Liver (tissue), 8 donors: ENCODE measurements at regions not wholly inside any gene's neighbourhood (a gene's known extent, or its start where the extent isn't known, plus 50 kb on each side); places are given as distances from the start of the nearest gene placed in this dataset.

Source experiments
- DNase-seq: peaks from one replicate; pipeline ENCODE4 v3.0.0-alpha.2; 2017; ENCODE audit warnings: low spot score
- H3K27ac ChIP-seq, 2 donors: one replicate each; pipeline ENCODE4 v1.7.0; 2013; ENCODE audit warnings: inconsistent platforms in 2 of 2, low read length in 2 of 2, control low read depth in 1 of 2, low read depth in 1 of 2, mild to moderate bottlenecking in 1 of 2
- H3K27me3 ChIP-seq, 4 donors: one replicate each; pipeline versions ENCODE4 v1.6.1 to v1.7.0; 2013; ENCODE audit warnings: low read length in 3 of 4, inconsistent platforms in 1 of 4, mild to moderate bottlenecking in 1 of 4, moderate library complexity in 1 of 4; ENCODE audit not compliant: control insufficient read depth in 4 of 4, insufficient read depth in 4 of 4
- H3K36me3 ChIP-seq, 4 donors: one replicate each; pipeline versions ENCODE4 v1.6.1 to v1.7.0; 2013; ENCODE audit warnings: low read length in 3 of 4, mild to moderate bottlenecking in 3 of 4, low read depth in 1 of 4, moderate library complexity in 1 of 4; ENCODE audit not compliant: control insufficient read depth in 4 of 4, insufficient read depth in 3 of 4
- H3K4me1 ChIP-seq, 4 donors: one replicate each; pipeline versions ENCODE4 v1.6.1 to v1.7.0; 2013; ENCODE audit warnings: low read length in 3 of 4, mild to moderate bottlenecking in 3 of 4, moderate library complexity in 1 of 4; ENCODE audit not compliant: control insufficient read depth in 4 of 4, insufficient read depth in 4 of 4
- H3K4me3 ChIP-seq, 3 donors: one replicate each; pipeline versions ENCODE4 v1.6.1 to v1.7.0; 2013; ENCODE audit warnings: low read length in 3 of 3, control low read depth in 1 of 3, low read depth in 1 of 3, mild to moderate bottlenecking in 1 of 3
- H3K9ac ChIP-seq, 2 donors: one replicate each; pipeline ENCODE4 v1.7.0; 2013; ENCODE audit warnings: low read length in 2 of 2, mild to moderate bottlenecking in 2 of 2, moderate library complexity in 2 of 2, control low read depth in 1 of 2, low read depth in 1 of 2
- H3K9me3 ChIP-seq, 4 donors: one replicate each; pipeline versions ENCODE4 v1.6.1 to v1.7.0; 2013; ENCODE audit warnings: low read length in 3 of 4; ENCODE audit not compliant: control insufficient read depth in 4 of 4
- HNF4A ChIP-seq, 2 donors: conservative IDR thresholded peaks; 2 replicates each; pipeline ENCODE4 v1.6.1; 2016; ENCODE audit warnings: antibody characterized with exemption in 2 of 2, mild to moderate bottlenecking in 2 of 2
- HNF4G ChIP-seq: IDR thresholded peaks from 2 replicates; pipeline ENCODE4 v1.6.1; 2016; ENCODE audit warnings: antibody characterized with exemption
- RAD21 ChIP-seq, 2 donors: IDR thresholded peaks; 2 replicates each; pipeline ENCODE4 v1.6.1; 2016; ENCODE audit warnings: antibody characterized with exemption in 2 of 2, mild to moderate bottlenecking in 2 of 2
- REST ChIP-seq: IDR thresholded peaks from 2 replicates; pipeline ENCODE4 v1.6.1; 2016; ENCODE audit warnings: antibody characterized with exemption, mild to moderate bottlenecking
- RXRA ChIP-seq, 2 donors: IDR thresholded peaks; 2 replicates each; pipeline ENCODE4 v1.6.1; 2017 to 2018; ENCODE audit warnings: antibody characterized with exemption in 2 of 2, mild to moderate bottlenecking in 1 of 2
- SP1 ChIP-seq: IDR thresholded peaks from 2 replicates; pipeline ENCODE4 v1.6.1; 2018; ENCODE audit warnings: antibody characterized with exemption, mild to moderate bottlenecking
- TAF1 ChIP-seq: conservative IDR thresholded peaks from 2 replicates; pipeline ENCODE4 v1.6.1; 2016; ENCODE audit warnings: antibody characterized with exemption, mild to moderate bottlenecking
- YY1 ChIP-seq: IDR thresholded peaks from 2 replicates; pipeline ENCODE4 v1.6.1; 2016; ENCODE audit warnings: antibody characterized with exemption, mild to moderate bottlenecking
- ZBTB33 ChIP-seq: IDR thresholded peaks from 2 replicates; pipeline ENCODE4 v1.6.1; 2016; ENCODE audit warnings: antibody characterized with exemption
- WGBS: extraction: QIAGEN DNeasy Blood & Tissue Kit; methylation state at CpG from one replicate; pipeline ENCODE4 v1.1.7; 2013; 5-methylcytosine and 5-hydroxymethylcytosine counted together
- TF ChIP-seq, protein P1 (sequence below): IDR thresholded peaks from 2 replicates; pipeline ENCODE4 v1.6.1; 2016; ENCODE audit warnings: antibody characterized with exemption
- TF ChIP-seq, protein P2 (sequence below): fragments of 150-350 bp; IDR thresholded peaks from 2 replicates; pipeline ENCODE4 v1.5.1; 2017; ENCODE audit warnings: improper control_type of control experiment, low read depth, low read length; ENCODE audit not compliant: missing input control
- donor health status: healthy.
- donor health status: healthy.
- donor health status: healthy.
- donor health status: healthy.
- donor health status: healthy.

DNA sequence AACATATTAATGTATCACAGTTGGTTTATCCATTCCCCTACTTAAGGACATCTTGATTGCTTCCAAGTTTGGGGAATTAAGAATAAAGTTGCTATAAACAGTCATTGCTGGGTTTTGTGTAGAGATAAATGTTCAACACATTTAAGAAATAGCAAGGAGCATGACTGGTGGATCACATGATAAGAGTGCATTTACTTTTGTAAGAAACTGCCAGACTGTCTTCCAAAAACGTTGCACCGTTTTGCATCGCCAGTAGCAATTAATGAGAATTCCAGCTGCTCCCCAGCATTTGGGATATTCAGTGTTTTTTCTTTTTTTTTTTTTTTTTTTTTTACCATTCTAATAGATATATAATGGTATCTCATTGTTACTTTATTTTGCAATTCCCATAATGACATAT is 695.7 kb upstream of the GJE1 start (continued):
- TF ChIP-seq ZBTB33 (no peak), TAF1 (no peak)
- TF ChIP-seq, protein P1, sequence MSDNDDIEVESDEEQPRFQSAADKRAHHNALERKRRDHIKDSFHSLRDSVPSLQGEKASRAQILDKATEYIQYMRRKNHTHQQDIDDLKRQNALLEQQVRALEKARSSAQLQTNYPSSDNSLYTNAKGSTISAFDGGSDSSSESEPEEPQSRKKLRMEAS: no peak

DNA sequence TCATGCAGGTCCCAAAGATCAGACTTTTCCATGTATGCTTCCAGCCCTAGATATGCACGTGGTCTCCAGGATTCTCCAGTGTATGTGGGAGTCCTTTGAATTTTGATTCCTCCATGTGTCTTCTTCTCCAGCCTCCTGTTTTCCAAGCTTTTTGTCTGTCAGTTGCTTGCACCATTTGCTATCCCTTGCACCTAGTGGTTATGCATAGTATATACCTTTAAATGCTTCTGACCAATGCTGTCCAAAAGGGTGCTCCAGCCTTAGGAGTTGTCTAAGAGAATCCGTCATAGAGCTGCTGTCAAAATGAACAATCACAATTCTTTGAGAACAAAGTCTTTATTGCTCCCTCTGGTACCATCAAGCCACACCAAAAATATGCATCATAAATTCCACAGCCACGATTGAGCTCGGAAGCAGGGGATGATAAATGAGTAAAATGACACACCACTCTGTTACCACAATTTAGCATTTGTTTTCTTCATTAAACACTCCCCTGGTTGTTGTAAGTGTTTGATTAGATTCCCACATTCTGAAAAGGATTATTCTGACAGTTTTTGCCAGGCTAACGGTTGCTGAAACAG is 706.2 kb upstream of the GJE1 start:
- TF ChIP-seq SP1 (no peak), HNF4G (no peak), ZBTB33 (no peak), REST (no peak), RAD21 (IDR thresholded peaks at IDR 0.05) (no peak), TAF1 (no peak), HNF4A (conservative IDR thresholded peaks at IDR 0.05) (no peak), YY1 (no peak), RXRA (IDR thresholded peaks at IDR 0.05) (no peak)
- TF ChIP-seq, protein P2, sequence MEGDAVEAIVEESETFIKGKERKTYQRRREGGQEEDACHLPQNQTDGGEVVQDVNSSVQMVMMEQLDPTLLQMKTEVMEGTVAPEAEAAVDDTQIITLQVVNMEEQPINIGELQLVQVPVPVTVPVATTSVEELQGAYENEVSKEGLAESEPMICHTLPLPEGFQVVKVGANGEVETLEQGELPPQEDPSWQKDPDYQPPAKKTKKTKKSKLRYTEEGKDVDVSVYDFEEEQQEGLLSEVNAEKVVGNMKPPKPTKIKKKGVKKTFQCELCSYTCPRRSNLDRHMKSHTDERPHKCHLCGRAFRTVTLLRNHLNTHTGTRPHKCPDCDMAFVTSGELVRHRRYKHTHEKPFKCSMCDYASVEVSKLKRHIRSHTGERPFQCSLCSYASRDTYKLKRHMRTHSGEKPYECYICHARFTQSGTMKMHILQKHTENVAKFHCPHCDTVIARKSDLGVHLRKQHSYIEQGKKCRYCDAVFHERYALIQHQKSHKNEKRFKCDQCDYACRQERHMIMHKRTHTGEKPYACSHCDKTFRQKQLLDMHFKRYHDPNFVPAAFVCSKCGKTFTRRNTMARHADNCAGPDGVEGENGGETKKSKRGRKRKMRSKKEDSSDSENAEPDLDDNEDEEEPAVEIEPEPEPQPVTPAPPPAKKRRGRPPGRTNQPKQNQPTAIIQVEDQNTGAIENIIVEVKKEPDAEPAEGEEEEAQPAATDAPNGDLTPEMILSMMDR: no peak
- TF ChIP-seq, protein P1: no peak
- no peaks in the 10 kb centered on the region for H3K9me3 ChIP-seq
- no peaks in the 10 kb centered on the region for H3K36me3 ChIP-seq
- WGBS: 79% methylated on average over 5 of the region's 5 CpGs
- no peaks in the 10 kb centered on the region for H3K4me1 ChIP-seq
- H3K4me3 ChIP-seq: no peak overlapping the region
- no peak for DNase-seq
- no peak overlapping the region for H3K27ac ChIP-seq
- H3K27me3 ChIP-seq: no peaks in the 10 kb centered on the region
- H3K9ac ChIP-seq: no peak overlapping the region
